Left lobe of liver (tissue), 2 donors: ENCODE measurements at regions not wholly inside any gene's neighbourhood (a gene's known extent, or its start where the extent isn't known, plus 50 kb on each side); places are given as distances from the start of the nearest gene placed in this dataset.

ENCODE experiments used
- ATAC-seq: fragments of 200-7000 bp; cut with Tn5 transposase; one replicate; pipeline ENCODE4 v1.9.1; 2020; ENCODE audit warnings: mild to moderate bottlenecking, moderate library complexity
- DNase-seq: peaks from one replicate; pipeline ENCODE4 v3.0.0-alpha.2; 2020; ENCODE audit warnings: low spot score
- donor health status: DM: no; HTN: no; CAD: no; lungs with moderate emphysema.
- donor health status: DM: no; HTN: yes; CAD: no.

- no peak for DNase-seq
- peak; percentile 70 for ATAC-seq
Observed at GRCh38 chr13:109604894-109605293, 181.5 kb downstream of the IRS2 start.

- DNase-seq (no peak), ATAC-seq (no peak)
Observed at GRCh38 chr13:109602356-109602755, 184.0 kb downstream of the IRS2 start.

DNA sequence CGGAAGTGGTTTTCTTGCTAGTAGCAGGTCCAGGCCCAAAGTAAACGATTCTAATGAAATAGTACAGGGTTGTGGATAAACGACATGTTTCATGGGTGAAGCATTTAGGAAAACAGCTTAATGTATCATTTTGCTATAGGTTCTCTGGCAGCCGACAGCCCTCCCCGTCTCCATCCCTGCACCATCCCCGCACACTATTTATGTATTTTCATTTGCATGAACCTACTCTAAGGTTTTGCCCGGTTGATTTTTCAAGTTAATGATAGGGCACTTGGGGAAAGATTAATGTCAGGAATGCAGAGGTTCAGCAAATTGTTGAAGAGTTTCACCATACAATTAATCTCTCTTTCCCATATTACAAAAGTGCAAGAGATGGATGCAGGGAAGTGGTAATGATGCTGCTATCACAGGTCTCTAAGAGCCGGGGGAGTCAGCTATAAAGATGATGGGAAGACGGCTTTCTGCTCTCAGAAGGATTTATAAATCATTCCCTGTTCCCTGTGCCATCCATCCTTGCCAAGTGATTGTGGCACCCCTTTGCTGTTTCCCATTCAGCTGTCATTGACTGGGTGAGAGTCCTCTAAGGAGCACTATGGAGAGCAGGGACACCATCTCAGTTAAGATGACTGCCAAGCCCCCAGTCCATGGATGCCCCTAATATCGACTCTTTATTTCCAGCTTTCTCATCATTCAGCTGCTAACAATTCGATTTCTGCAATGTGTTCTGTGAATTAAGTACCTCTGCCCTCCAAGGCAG, 186.3 kb downstream of the IRS2 start:
- ATAC-seq (no peak), DNase-seq (no peak)

DNA sequence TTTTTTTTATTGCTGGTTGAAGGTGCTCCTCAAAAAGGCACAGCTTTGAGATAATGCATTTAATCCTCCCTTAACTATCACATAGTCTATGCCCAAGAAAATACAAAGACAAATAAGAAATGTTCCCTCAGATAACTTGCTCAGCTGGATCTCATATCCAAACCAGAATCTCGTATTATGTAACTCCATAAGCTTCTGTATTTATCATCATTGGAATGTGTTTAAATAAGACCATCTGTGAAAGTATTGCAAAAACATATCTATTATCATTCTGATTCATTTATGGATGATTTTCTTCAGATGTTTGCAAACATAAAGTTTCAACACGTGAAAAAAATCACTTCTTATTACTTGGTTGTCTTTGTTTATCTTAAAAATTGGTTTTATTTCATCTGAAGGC, 190.9 kb downstream of the IRS2 start:
- ATAC-seq (no peak), DNase-seq (no peak)

DNA sequence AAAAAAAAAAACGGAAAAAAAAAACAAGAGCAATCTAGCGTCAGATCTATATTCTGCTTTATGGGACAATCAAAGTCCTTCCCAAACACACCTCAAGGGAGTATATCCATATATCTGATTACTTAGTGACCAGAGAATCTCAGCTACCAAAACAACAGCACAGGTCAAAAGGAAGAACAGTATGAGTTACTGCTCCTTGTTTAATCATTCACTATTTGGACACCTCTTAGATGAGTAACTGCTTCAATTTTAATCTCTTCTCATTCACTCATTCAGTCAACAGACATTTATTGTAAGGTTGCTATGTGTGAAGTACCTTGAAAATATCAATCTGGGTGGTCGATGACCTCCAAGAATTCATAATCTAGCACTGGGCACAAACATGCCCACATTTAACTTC, 193.2 kb downstream of the IRS2 start:
- DNase-seq, result no peak
- ATAC-seq, result peak; percentile 64

GRCh38 chr13:109592770-109593169, 193.6 kb downstream of the IRS2 start:
- peak; percentile 90 for ATAC-seq
- no peak for DNase-seq

DNA sequence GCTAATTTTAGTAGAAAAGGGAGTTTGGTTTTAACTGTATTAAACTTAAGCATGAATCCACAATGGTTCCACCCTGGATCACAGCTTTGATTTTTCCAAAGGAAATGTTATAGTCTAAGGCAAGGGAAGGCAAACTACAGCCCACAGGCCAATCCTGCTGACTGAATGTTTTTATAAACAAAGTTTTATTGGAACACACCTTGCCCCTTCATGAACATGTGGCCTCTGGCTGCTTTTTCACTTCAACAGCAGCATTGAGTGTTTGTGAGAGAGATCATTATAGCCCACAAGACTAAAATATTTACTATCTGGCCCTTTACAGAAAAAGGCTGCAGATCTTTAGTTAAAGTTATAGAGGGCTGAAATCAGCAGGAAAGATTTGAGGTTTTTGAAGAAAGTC, 198.7 kb downstream of the IRS2 start:
- DNase-seq (no peak), ATAC-seq (no peak)

DNA sequence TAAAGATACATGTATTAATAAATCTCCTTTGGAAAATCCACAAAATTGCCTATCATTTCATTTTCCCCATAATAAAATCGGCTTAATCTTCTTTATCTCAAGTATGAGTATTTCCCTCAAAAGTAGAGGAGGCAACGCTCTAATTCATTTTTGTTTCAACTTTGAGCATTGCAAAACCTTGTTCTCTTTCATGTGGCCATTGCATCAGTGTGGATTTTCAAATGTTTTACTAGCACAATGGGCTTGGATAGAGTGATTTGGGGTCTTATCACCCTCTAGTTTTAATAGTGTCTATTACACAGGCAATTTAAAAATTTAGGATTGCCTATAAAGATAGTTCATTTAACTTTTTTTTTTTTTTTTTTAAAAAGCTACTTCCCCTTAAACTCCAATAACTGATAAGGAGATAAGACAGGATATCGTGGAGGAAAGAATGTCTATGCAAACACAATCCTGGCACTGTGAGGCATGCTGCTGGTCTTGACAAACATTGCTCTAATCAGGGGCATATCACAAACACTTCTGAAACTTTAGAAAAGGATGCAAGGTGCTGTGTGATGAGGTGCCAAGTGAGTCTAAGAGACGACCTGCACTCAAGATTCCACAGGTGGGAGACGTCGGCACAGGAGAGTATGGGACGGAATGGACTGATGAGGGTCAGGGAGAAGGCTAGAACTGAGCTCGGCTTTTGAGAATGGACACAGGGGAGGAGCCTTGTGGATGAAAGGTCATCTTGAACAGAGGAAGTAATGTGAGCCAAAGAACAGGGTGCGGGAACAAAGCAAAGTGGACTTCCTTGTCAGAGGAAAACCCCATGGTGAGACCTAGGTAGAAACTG, 199.7 kb downstream of the IRS2 start:
- DNase-seq, result no peak
- ATAC-seq, result peak; percentile 38

DNA sequence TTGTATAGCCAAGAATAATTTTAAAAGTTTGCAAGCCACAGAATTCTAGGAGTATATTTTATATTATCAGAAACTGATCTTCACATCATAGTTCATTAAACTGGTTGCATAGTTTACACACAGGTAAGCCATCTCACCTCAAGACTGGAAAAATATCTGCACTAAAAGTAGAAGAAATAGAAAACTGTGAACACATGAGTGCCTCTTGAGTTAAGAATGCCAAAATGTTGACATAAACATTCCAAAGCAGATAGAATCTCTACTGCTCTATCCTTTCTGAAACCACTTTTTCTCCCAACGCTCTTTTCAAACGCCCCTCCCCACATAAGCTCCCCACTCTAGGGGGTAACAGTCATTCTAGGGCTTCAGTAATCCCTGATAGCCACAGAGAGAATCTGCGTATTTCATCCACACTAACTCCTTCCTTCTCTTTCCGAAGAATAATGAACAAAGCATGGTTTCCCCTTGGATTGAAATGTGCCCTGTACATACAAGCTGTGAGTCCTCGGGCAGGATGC, 201.5 kb downstream of the IRS2 start:
- DNase-seq, result no peak

DNA sequence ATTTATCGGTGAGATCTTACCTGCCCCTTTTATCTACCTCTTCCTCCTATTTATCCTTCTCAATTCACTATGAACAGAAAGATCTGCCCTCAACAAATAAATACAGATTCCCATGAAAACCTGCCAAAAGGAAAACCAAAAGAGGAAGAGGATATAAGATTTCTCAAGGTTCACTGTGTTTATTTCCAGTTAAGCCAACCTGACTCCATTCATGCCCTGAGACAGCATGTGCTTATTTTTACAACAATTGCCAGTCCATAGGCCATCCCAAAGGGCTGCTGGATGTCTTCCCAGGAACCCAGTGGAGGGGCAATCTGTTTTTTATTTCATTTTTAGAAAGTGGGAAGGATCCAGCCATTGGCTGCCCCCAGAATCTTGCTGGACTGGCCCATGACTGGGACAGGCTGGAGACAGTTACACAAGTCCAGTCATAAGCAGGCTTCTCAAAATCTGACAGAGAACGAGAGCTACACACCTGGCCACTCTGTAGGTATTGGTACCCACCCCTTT, 209.1 kb downstream of the IRS2 start:
- DNase-seq (no peak), ATAC-seq (no peak)

More for the DNA sequence above, 201.5 kb downstream of the IRS2 start:
- no peak for ATAC-seq

DNA sequence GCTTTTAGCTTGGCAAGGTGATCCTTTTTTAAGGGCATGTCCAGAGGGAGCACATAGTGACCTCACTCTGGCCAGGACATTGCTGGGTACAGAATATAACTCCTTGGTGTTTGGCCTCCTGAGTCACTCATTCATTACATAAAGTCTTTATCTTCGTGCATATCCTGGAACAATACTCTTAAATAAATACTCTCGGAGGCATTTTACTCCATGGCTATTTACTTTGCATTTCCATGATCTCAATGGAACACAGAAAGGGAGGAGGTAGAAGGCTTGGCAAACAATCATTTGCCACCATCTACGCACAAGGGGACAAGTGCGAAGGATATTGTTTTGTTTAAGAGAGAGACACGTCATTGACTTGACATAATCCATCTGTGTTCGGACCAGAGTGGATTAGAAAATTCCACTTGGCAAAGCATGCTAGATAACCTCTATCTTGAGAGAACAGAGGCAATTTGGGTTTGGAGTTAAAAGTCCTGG, 210.0 kb downstream of the IRS2 start:
- ATAC-seq (no peak), DNase-seq (no peak)

- ATAC-seq (no peak), DNase-seq (no peak)
Observed at GRCh38 chr13:109575821-109576220, 210.6 kb downstream of the IRS2 start.

DNA sequence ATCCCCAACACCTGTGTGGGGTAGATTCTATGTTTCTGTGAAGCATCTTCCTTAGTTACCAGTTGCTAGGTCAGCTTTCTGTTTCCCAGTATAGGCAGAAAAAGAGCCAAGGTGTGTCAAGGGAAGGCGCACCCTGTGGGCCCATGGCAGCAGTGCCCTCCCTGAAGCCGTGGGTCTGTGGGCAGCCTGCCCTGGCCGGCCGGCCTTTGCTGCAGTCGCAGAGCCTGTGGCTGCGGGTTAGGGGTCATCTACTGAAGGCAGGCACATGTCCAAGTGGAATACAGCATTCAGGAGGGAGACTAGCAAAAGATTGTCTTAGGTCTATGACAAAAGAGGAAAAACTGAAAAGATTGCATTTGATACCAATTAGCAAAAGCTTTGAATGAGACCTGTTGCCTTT, 214.0 kb downstream of the IRS2 start:
- no peak for DNase-seq
- peak; percentile 37 for ATAC-seq

- DNase-seq (no peak), ATAC-seq (peak; percentile 35)
Observed at GRCh38 chr13:109569958-109570711, 216.2 kb downstream of the IRS2 start.

DNA sequence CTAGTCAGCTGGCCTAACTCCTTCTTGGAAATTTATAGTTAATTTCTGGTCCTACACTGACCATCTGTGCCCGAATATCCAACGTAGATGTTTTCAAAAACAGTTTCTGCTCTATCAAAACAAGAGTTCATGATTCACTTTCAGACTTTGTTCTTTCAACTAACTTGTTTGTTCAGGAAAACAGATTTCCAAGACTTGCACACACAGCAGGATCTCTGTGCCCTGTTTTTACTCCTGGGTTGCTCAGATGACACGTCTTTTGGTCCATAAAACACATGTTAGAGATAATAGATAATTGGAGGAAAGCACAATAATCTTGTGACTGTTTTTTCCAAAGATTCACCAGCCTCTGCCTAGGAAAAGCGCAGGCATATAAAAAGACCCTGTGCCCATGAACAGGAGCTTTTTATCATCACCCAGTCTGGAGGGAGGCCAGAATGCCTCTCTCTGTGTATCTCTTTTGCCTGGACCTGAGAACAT, 218.0 kb downstream of the IRS2 start:
- peak; percentile 91 for ATAC-seq

DNA sequence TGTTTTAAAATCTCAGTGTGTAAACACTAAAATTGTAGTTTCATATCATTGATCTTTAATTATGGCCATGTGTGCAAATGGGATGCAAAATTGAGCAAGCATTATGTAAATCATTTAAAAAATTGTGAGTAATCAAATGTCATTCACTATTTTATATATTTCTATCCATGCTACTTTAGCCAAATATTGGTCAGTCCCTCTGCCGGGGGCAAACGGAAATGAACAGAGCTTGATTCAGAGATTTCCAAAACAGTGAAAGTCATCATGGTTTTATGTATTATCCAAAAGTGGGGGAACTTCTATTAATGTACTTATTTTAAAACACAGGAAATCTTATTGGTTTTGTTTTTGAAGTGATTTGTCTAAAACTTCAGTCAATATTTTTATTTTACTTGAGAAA, 219.1 kb downstream of the IRS2 start:
- DNase-seq, result no peak
- no peak for ATAC-seq

More for the DNA sequence above, 218.0 kb downstream of the IRS2 start:
- DNase-seq, result no peak

GRCh38 chr13:109565877-109566276, 220.5 kb downstream of the IRS2 start:
- DNase-seq (no peak), ATAC-seq (no peak)

DNA sequence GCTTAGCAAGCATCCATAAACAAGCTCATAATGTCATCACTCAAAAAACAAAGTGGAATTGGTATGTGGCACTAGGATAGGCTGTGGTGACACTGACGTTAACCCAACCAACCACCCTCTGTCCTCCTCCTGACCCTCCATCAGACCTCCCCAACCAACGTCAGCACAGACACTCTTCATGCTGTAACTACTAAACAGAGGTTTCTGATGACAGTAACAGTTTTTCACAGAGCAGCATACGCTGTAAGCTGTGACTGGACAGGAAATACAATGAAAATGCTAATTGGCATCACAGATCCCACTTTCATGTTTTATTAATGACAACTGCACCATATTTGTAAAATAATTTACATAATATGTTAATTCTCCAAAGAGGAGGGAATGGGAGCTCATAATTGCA, 238.0 kb downstream of the IRS2 start:
- DNase-seq, result no peak
- no peak for ATAC-seq

DNA sequence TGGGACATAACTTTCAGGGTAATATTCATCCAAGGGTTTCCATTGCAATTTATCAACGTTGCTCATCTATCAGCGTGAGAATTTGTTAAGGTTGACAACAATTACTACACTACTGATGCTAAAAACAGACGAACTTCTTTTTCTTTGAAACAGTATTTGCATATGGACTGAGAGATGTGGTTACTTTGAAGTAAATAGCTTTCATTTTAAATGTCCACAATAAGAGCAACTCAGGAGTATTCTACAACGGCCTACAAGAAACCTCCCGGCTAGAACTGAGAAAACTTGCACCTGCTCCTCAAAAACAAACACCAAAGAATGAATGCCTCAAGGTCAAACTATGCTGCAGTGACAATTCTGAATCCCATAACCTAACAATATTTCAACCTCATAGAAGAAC, 238.4 kb downstream of the IRS2 start:
- no peak for DNase-seq

DNA sequence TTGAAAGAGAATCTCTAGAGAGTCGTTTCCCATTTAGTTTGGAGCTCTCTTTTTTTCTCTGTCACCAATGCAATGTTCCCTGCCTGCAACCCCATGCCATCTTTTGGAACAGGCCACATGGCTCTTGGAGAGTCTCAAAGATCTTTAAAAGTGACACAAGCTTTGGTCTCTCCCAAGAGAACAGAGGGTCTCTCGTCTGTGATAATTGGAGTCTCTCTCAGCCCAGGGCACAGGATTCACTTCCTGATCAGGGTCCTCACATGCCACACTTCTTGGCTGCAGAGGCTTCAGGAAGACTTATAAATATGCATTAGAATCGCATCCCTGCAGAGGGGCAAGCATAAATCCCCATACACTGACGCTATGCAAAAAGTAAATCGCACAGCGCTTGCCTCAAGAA, 240.5 kb downstream of the IRS2 start:
- ATAC-seq (no peak), DNase-seq (no peak)

More for the DNA sequence above, 238.4 kb downstream of the IRS2 start:
- ATAC-seq, result no peak

- no peak for DNase-seq
- ATAC-seq, result no peak
Observed at GRCh38 chr13:109541081-109541480, 245.3 kb downstream of the IRS2 start.
